IMR-90 (cell line): ENCODE measurements at regions not wholly inside any gene's neighbourhood (a gene's known extent, or its start where the extent isn't known, plus 50 kb on each side); places are given as distances from the start of the nearest gene placed in this dataset.

Source experiments
- ATAC-seq: fragments of 200-7000 bp; cut with Tn5 transposase; 2 replicates; pipeline ENCODE4 v1.9.1; 2020; ENCODE audit warnings: low read depth, mild to moderate bottlenecking, moderate library complexity
- BruUV-seq: library from RNA; stranded (reverse); fragments of 400-500 nt; replicated peaks from 2 replicates; lab custom pipeline; 2021; lab: Mats Ljungman, UMichigan
- CTCF ChIA-PET: fragments of 300-600 bp; formaldehyde crosslinking; extraction: SDS; loops from one replicate; lab custom pipeline; 2021; ENCODE audit warnings: antibody characterized with exemption; lab: Yijun Ruan, JAX
- POLR2A ChIA-PET: fragments of 300-600 bp; sonication (Branson Sonifier 250); formaldehyde crosslinking; loops from one replicate; lab custom pipeline; 2022; ENCODE audit warnings: antibody characterized with exemption; ENCODE audit not compliant: unreplicated experiment; lab: Charles Lee
- DNase-seq: peaks from one replicate; pipeline ENCODE4 v3.0.0; 2013
- H2AFZ ChIP-seq: replicated peaks from 2 replicates; pipeline ENCODE3; 2013; ENCODE audit warnings: low read length, mild to moderate bottlenecking; ENCODE audit not compliant: poor library complexity
- H2AK5ac ChIP-seq: 2 replicates; pipeline ENCODE4 v1.6.1; 2013; ENCODE audit warnings: low read depth, low read length, inconsistent platforms
- H2AK9ac ChIP-seq: replicated peaks from 2 replicates; pipeline ENCODE3; 2013; ENCODE audit warnings: mild to moderate bottlenecking, low read depth, low read length, moderate library complexity; ENCODE audit not compliant: poor library complexity
- H2BK120ac ChIP-seq: 2 replicates; pipeline ENCODE4 v1.6.1; 2013; ENCODE audit warnings: low read depth, low read length, inconsistent platforms
- H2BK15ac ChIP-seq: 3 replicates; pipeline ENCODE4 v1.6.1; 2013; ENCODE audit warnings: low read depth, low read length, inconsistent platforms
- H2BK20ac ChIP-seq: 2 replicates; pipeline ENCODE4 v1.6.1; 2013; ENCODE audit warnings: low read depth, mild to moderate bottlenecking, inconsistent platforms, low read length, moderate library complexity
- H2BK5ac ChIP-seq: 2 replicates; pipeline ENCODE4 v1.6.1; 2013; ENCODE audit warnings: mild to moderate bottlenecking, low read depth, low read length, inconsistent platforms; ENCODE audit not compliant: poor library complexity, severe bottlenecking
- H3K14ac ChIP-seq: replicated peaks from 2 replicates; pipeline ENCODE4 v1.6.1; 2013; ENCODE audit warnings: low read depth, low read length, inconsistent platforms
- H3K18ac ChIP-seq: 2 replicates; pipeline ENCODE4 v1.6.1; 2013; ENCODE audit warnings: low read depth, low read length, control low read depth
- H3K23ac ChIP-seq: 2 replicates; pipeline ENCODE4 v1.6.1; 2013; ENCODE audit warnings: low read depth, low read length, inconsistent platforms
- H3K27ac ChIP-seq: 2 replicates; pipeline ENCODE4 v1.5.1; 2013; ENCODE audit warnings: mild to moderate bottlenecking, control low read depth, low read length; ENCODE audit not compliant: insufficient read depth
- H3K27me3 ChIP-seq: 2 replicates; pipeline ENCODE4 v1.6.1; 2013; ENCODE audit warnings: low read length; ENCODE audit not compliant: control insufficient read depth, insufficient read depth
- H3K36me3 ChIP-seq: 2 replicates; pipeline ENCODE4 v1.6.1; 2013; ENCODE audit warnings: low read length, mixed read lengths; ENCODE audit not compliant: control insufficient read depth, insufficient read depth
- H3K4ac ChIP-seq: 2 replicates; pipeline ENCODE4 v1.6.1; 2013; ENCODE audit warnings: low read depth, low read length, inconsistent platforms
- H3K4me1 ChIP-seq: 2 replicates; pipeline ENCODE4 v1.6.1; 2013; ENCODE audit warnings: low read length, mixed read lengths; ENCODE audit not compliant: control insufficient read depth, insufficient read depth
- H3K4me2 ChIP-seq: 2 replicates; pipeline ENCODE4 v1.6.1; 2013; ENCODE audit warnings: low read depth, mild to moderate bottlenecking, control low read depth, low read length, moderate library complexity
- H3K4me3 ChIP-seq: 2 replicates; pipeline ENCODE4 v1.5.1; 2013; ENCODE audit warnings: low read depth, mild to moderate bottlenecking, control low read depth, low read length, moderate library complexity; ENCODE audit not compliant: insufficient read depth
- H3K56ac ChIP-seq: 2 replicates; pipeline ENCODE4 v1.6.1; 2013; ENCODE audit warnings: low read length, inconsistent platforms; ENCODE audit not compliant: insufficient read depth; ENCODE audit errors: extremely low read depth
- H3K79me1 ChIP-seq, 2 experiments: 2 replicates each; pipeline ENCODE4 v1.6.1; 2013; ENCODE audit warnings: low read length in 2 of 2, inconsistent platforms in 1 of 2, low read depth in 1 of 2
- H3K9ac ChIP-seq: 2 replicates; pipeline ENCODE4 v1.6.1; 2013; ENCODE audit warnings: low read depth, low read length, control low read depth
- H3K9me1 ChIP-seq: 2 replicates; pipeline ENCODE4 v1.6.1; 2013; ENCODE audit warnings: low read length, inconsistent platforms; ENCODE audit not compliant: insufficient read depth
- H3K9me3 ChIP-seq: 2 replicates; pipeline ENCODE4 v1.6.1; 2013; ENCODE audit warnings: low read length; ENCODE audit not compliant: control insufficient read depth, insufficient read depth
- H4K20me1 ChIP-seq: 2 replicates; pipeline ENCODE4 v1.6.1; 2013; ENCODE audit warnings: low read length, inconsistent platforms; ENCODE audit not compliant: insufficient read depth
- H4K5ac ChIP-seq: 2 replicates; pipeline ENCODE4 v1.6.1; 2013; ENCODE audit warnings: mild to moderate bottlenecking, low read depth, low read length, control low read depth
- H4K8ac ChIP-seq, 2 experiments: 2 replicates each; pipeline ENCODE4 v1.6.1; 2013; ENCODE audit warnings: low read depth in 2 of 2, low read length in 2 of 2, control low read depth in 1 of 2, inconsistent platforms in 1 of 2
- H4K91ac ChIP-seq: 2 replicates; pipeline ENCODE4 v1.6.1; 2013; ENCODE audit warnings: low read depth, low read length, inconsistent platforms; ENCODE audit not compliant: insufficient read depth
- BHLHE40 ChIP-seq: fragments of 150-350 bp; IDR thresholded peaks from 2 replicates; pipeline ENCODE4 v1.6.1; 2016; ENCODE audit warnings: mild to moderate bottlenecking, low read depth, low read length
- CHD1 ChIP-seq: IDR thresholded peaks from 2 replicates; pipeline ENCODE4 v1.6.1; 2012; ENCODE audit warnings: low read depth, low read length, improper control_type of control experiment
- MAZ ChIP-seq: IDR thresholded peaks from 2 replicates; pipeline ENCODE4 v1.6.1; 2012; ENCODE audit warnings: low read depth, mild to moderate bottlenecking, low read length, improper control_type of control experiment, moderate library complexity, borderline replicate concordance
- MXI1 ChIP-seq: IDR thresholded peaks from 2 replicates; pipeline ENCODE4 v1.6.1; 2012; ENCODE audit warnings: low read depth, mild to moderate bottlenecking, low read length, moderate library complexity, borderline replicate concordance
- POLR2A ChIP-seq: IDR thresholded peaks from 2 replicates; pipeline ENCODE4 v1.6.1; 2012; ENCODE audit warnings: mild to moderate bottlenecking, low read depth, low read length
- RFX5 ChIP-seq: IDR thresholded peaks from 2 replicates; pipeline ENCODE4 v1.8.0; 2012; ENCODE audit warnings: low read depth, mild to moderate bottlenecking, low read length, moderate library complexity
- SMC3 ChIP-seq: fragments of 150-350 bp; IDR thresholded peaks from 2 replicates; pipeline ENCODE4 v1.6.1; 2016; ENCODE audit warnings: low read depth, mild to moderate bottlenecking, antibody characterized with exemption, low read length, moderate library complexity
- WGBS, 2 experiments: methylation state at CpG; one replicate each; pipeline versions ENCODE4 v1.1.5 to v1.1.7; 2013; ENCODE audit warnings: missing lambda C conversion rate in 2 of 2; ENCODE audit not compliant: insufficient read length in 1 of 2; ENCODE audit errors: extremely low coverage in 2 of 2; 5-methylcytosine and 5-hydroxymethylcytosine counted together
- dilution Hi-C: fragments of 300-500 bp; cut with HindIII; formaldehyde crosslinking; loops from one replicate; pipeline ENCODE4 v1.14.3; 2018; ENCODE audit warnings: low sequenced_read_pairs; ENCODE audit not compliant: unreplicated experiment
- in situ Hi-C: fragments of 300-500 bp; cut with MboI; formaldehyde crosslinking; loops from 3 replicates; pipeline ENCODE4 v1.14.3; 2019; ENCODE audit warnings: low sequenced_read_pairs, inconsistent platforms, mixed read lengths
- intact Hi-C: fragments of 100-400 bp; cut with micrococcal nuclease; formaldehyde crosslinking; loops from 2 replicates; pipeline ENCODE4 v1.10.0; 2022

DNA sequence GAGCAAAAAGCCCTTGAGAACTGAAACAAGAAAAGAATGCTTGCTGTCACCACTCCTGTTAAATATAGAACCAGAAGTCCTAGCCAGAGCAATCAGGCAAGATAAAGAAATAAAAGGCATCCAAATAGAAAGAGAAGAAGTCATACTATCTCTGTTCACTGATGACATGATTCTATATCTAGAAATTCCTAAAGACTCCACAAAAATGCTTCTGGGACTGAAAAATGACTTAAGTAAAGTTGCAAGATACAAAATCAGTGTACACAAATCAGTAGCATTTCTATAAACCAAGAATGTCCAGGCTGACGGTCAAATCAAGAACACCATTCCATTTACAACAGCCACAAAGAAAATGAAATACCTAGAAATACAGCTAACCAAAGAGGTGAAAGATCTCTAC, 552.7 kb upstream of the SLIT2 start:
- ChIA-PET POLR2A (no interaction called here), CTCF (no interaction called here)
- Histone ChIP-seq H4K20me1 (no peaks in the 10 kb centered on the region), H4K8ac (no peak overlapping the region), H3K56ac (no peak overlapping the region), H3K14ac (no peak overlapping the region), H2BK120ac (no peak overlapping the region), H2AK5ac (no peak overlapping the region), H3K4me2 (no peak overlapping the region), H3K23ac (no peak overlapping the region), H2AK9ac (no peak overlapping the region), H2BK15ac (no peak overlapping the region), H3K27ac (no peak overlapping the region), H3K9me3 (no peaks in the 10 kb centered on the region), H3K27me3 (no peaks in the 10 kb centered on the region), H2AFZ (no peak overlapping the region), H4K5ac (no peak overlapping the region), H3K4ac (no peak overlapping the region), H3K36me3 (no peaks in the 10 kb centered on the region), H2BK5ac (no peak overlapping the region), H3K9me1 (no peaks in the 10 kb centered on the region; the same call in 1 of the 2 replicates), H3K18ac (no peak overlapping the region), H4K91ac (no peak overlapping the region), H3K4me1 (peaks cover 4% of the 10 kb centered on the region), H2BK20ac (no peak overlapping the region), H3K4me3 (no peak overlapping the region), H3K9ac (no peak overlapping the region), H3K79me1 (no peaks in the 10 kb centered on the region)
- no TSS peak for BruUV-seq
- ATAC-seq = no peak
- TF ChIP-seq RFX5 (no peak), MXI1 (no peak), MAZ (no peak), POLR2A (no peak), BHLHE40 (no peak), CHD1 (no peak), SMC3 (no peak)
- no CpG with 5 or more reads among the region's 1 CpG for WGBS, 2 experiments
- DNase-seq = no peak
- intact Hi-C loops (no loop called here), in situ Hi-C loops (no loop called here), dilution Hi-C loops (no loop called here)
